GM23338 (cell line): ENCODE measurements at regions not wholly inside any gene's neighbourhood (a gene's known extent, or its start where the extent isn't known, plus 50 kb on each side); places are given as distances from the start of the nearest gene placed in this dataset.
A peak's percentile ranks its signal among the peaks of the same experiment; 100 is the strongest.

Experiments used
- ATAC-seq: fragments of 200-7000 bp; cut with Tn5 transposase; 3 replicates; pipeline ENCODE4 v1.9.1; 2020
- DNase-seq: peaks from one replicate; pipeline ENCODE4 v3.0.0-alpha.2; 2015; ENCODE audit warnings: low spot score
- H2AFZ ChIP-seq: fragments of 200-600 bp; sonication (generic); 2 replicates; pipeline ENCODE4 v1.8.0; 2016; ENCODE audit warnings: antibody characterized with exemption, mild to moderate bottlenecking, moderate library complexity
- H3F3A ChIP-seq: fragments of 200-600 bp; sonication (generic); replicated peaks from 2 replicates; pipeline ENCODE4 v1.8.0; 2017; ENCODE audit warnings: antibody characterized with exemption, mixed run types, low read depth
- H3K27ac ChIP-seq: fragments of 200-600 bp; sonication (generic); 2 replicates; pipeline ENCODE4 v1.6.1; 2016; ENCODE audit warnings: low read depth
- H3K27me3 ChIP-seq: fragments of 200-600 bp; sonication (generic); 2 replicates; pipeline ENCODE4 v1.8.0; 2016; ENCODE audit warnings: mild to moderate bottlenecking, mixed run types, moderate library complexity; ENCODE audit not compliant: insufficient read depth
- H3K36me3 ChIP-seq: fragments of 200-600 bp; sonication (generic); 2 replicates; pipeline ENCODE4 v1.8.0; 2016; ENCODE audit warnings: mild to moderate bottlenecking; ENCODE audit not compliant: insufficient read depth
- H3K4me1 ChIP-seq: fragments of 200-600 bp; sonication (generic); 2 replicates; pipeline ENCODE4 v1.8.0; 2016; ENCODE audit warnings: mild to moderate bottlenecking, moderate library complexity; ENCODE audit not compliant: insufficient read depth
- H3K4me2 ChIP-seq: fragments of 200-600 bp; sonication (generic); 2 replicates; pipeline ENCODE4 v1.7.1; 2017; ENCODE audit warnings: mixed run types
- H3K4me3 ChIP-seq: fragments of 200-600 bp; sonication (generic); 2 replicates; pipeline ENCODE4 v1.6.1; 2016; ENCODE audit warnings: mixed run types
- H3K79me2 ChIP-seq: fragments of 200-600 bp; sonication (generic); replicated peaks from 2 replicates; pipeline ENCODE4 v1.8.0; 2017; ENCODE audit warnings: mild to moderate bottlenecking; ENCODE audit not compliant: insufficient read depth
- H3K9me2 ChIP-seq: fragments of 200-600 bp; sonication (generic); 2 replicates; pipeline ENCODE4 v1.8.0; 2017; ENCODE audit not compliant: insufficient read depth
- H4K20me1 ChIP-seq: fragments of 200-600 bp; sonication (generic); replicated peaks from 2 replicates; pipeline ENCODE4 v1.8.0; 2017; ENCODE audit warnings: mild to moderate bottlenecking; ENCODE audit not compliant: insufficient read depth
- H3K27ac Mint-ChIP-seq: 2 replicates; pipeline ENCODE4 v1.8.0; 2020; ENCODE audit warnings: inconsistent platforms, mild to moderate bottlenecking, moderate library complexity, mixed read lengths
- H3K27me3 Mint-ChIP-seq: 3 replicates; pipeline ENCODE4 v1.8.0; 2022; ENCODE audit warnings: low read depth, mild to moderate bottlenecking, moderate library complexity, mixed read lengths, inconsistent platforms; ENCODE audit not compliant: insufficient read depth, poor library complexity
- H3K36me3 Mint-ChIP-seq: 3 replicates; pipeline ENCODE4 v1.8.0; 2021; ENCODE audit warnings: low read depth, mild to moderate bottlenecking, inconsistent platforms, moderate library complexity, mixed read lengths
- H3K4me1 Mint-ChIP-seq: 3 replicates; pipeline ENCODE4 v1.8.0; 2020; ENCODE audit warnings: mild to moderate bottlenecking, inconsistent platforms, mixed read lengths
- H3K4me3 Mint-ChIP-seq: 3 replicates; pipeline ENCODE4 v1.8.0; 2021; ENCODE audit warnings: moderate library complexity, mild to moderate bottlenecking, inconsistent platforms, mixed read lengths
- H3K9me3 Mint-ChIP-seq: 3 replicates; pipeline ENCODE4 v1.8.0; 2020; ENCODE audit warnings: moderate library complexity, mild to moderate bottlenecking, inconsistent platforms, mixed read lengths
- CTCF ChIP-seq, 2 experiments: fragments of 200-600 bp in 1 of 2; sonication (generic) in 1 of 2; conservative IDR thresholded peaks; 2 replicates each; pipeline versions ENCODE4 v1.5.1 to v1.6.1; 2016 to 2017; ENCODE audit warnings: antibody characterized with exemption in 2 of 2, low read depth in 2 of 2, mild to moderate bottlenecking in 2 of 2, moderate library complexity in 1 of 2
- ETS1 ChIP-seq: IDR thresholded peaks from 2 replicates; pipeline ENCODE4 v1.6.1; 2016; ENCODE audit warnings: antibody characterized with exemption
- EZH2 ChIP-seq: fragments of 200-600 bp; sonication (generic); IDR thresholded peaks from one replicate; pipeline ENCODE4 v1.8.0; 2017; ENCODE audit warnings: antibody characterized with exemption, mild to moderate bottlenecking, low read depth; ENCODE audit not compliant: unreplicated experiment
- JUNB ChIP-seq: IDR thresholded peaks from one replicate; pipeline ENCODE4 v1.6.1; 2016; ENCODE audit warnings: antibody characterized with exemption; ENCODE audit not compliant: unreplicated experiment
- POLR2AphosphoS5 ChIP-seq: IDR thresholded peaks from 2 replicates; pipeline ENCODE4 v1.6.1; 2016; ENCODE audit warnings: antibody characterized with exemption, low read depth
- ZNF114 ChIP-seq: fragments of 250-450 bp; sonication (Bioruptor Pico); IDR thresholded peaks from 2 replicates; pipeline ENCODE4 v1.5.0; 2020; ENCODE audit warnings: mild to moderate bottlenecking, moderate library complexity

GRCh38 chr5:66494437-66494836 is 101.8 kb upstream of the MAST4 start (continued):
- TF ChIP-seq CTCF (conservative IDR thresholded peaks at IDR 0.05; ENCODE audit: low read depth in 2 of 2) = peak; percentile 91
- no peak for TF ChIP-seq ZNF114 (CRISPR knock-in tag)

- Histone ChIP-seq H3K9me2 (0 out of 2 replicates have a peak, but pooled peaks cover 5% of the 10 kb centered on the region), H3F3A (no peaks in the 10 kb centered on the region), H3K27me3 (no peaks in the 10 kb centered on the region), H2AFZ (no peak overlapping the region), H3K4me2 (no peak overlapping the region), H4K20me1 (no peaks in the 10 kb centered on the region; the same call in 1 of the 2 replicates), H3K4me3 (no peak overlapping the region), H3K36me3 (no peaks in the 10 kb centered on the region), H3K79me2 (no peaks in the 10 kb centered on the region), H3K4me1 (no peaks in the 10 kb centered on the region), H3K27ac (no peak overlapping the region)
- Mint-ChIP-seq H3K36me3 (no peaks in the 10 kb centered on the region; the same call in 2 of the 3 replicates), H3K4me1 (no peaks in the 10 kb centered on the region), H3K27ac (no peak overlapping the region), H3K9me3 (peaks cover 8% of the 10 kb centered on the region; the same call in 2 of the 3 replicates), H3K4me3 (no peak overlapping the region), H3K27me3 (peaks cover 4% of the 10 kb centered on the region)
- DNase-seq = peak; percentile 11
- ATAC-seq = no peak
- TF ChIP-seq ZNF114 (CRISPR knock-in tag) (no peak), CTCF (conservative IDR thresholded peaks at IDR 0.05; ENCODE audit: low read depth in 2 of 2) (peak; percentile 32 to 64)
Observed at GRCh38 chr5:66498791-66499207, 97.4 kb upstream of the MAST4 start.

GRCh38 chr5:66503203-66503789 is 92.9 kb upstream of the MAST4 start:
- no peaks in the 10 kb centered on the region for H3K27me3 ChIP-seq
- no peak overlapping the region for H2AFZ ChIP-seq
- H3K4me2 ChIP-seq = no peak overlapping the region
- H4K20me1 ChIP-seq = no peaks in the 10 kb centered on the region
- H3F3A ChIP-seq = no peaks in the 10 kb centered on the region
- Mint-ChIP-seq H3K36me3 (no peaks in the 10 kb centered on the region; the same call in 2 of the 3 replicates), H3K4me3 (no peak overlapping the region), H3K27me3 (peaks cover 2% of the 10 kb centered on the region), H3K27ac (no peak overlapping the region), H3K4me1 (no peaks in the 10 kb centered on the region), H3K9me3 (peaks cover 14% of the 10 kb centered on the region; the same call in 2 of the 3 replicates)
- no peak for ATAC-seq
- no peak for DNase-seq
- H3K9me2 ChIP-seq = 0 out of 2 replicates have a peak, but pooled peaks cover 2% of the 10 kb centered on the region
- H3K79me2 ChIP-seq = no peaks in the 10 kb centered on the region
- H3K27ac ChIP-seq = no peak overlapping the region
- no peaks in the 10 kb centered on the region for H3K36me3 ChIP-seq
- H3K4me1 ChIP-seq = no peaks in the 10 kb centered on the region
- H3K4me3 ChIP-seq = no peak overlapping the region
- TF ChIP-seq CTCF (conservative IDR thresholded peaks at IDR 0.05; ENCODE audit: low read depth in 2 of 2) (no peak), EZH2 (no peak), ETS1 (no peak), POLR2AphosphoS5 (no peak), JUNB (no peak)
